ENCODE measurements at regions not wholly inside any gene's neighbourhood (a gene's known extent, or its start where the extent isn't known, plus 50 kb on each side); places are given as distances from the start of the nearest gene placed in this dataset.

- no peak for TF ChIP-seq TBL1XR1 (IDR thresholded peaks at IDR 0.05; ENCODE audit: borderline replicate concordance, low read length, partially characterized antibody)
- no peak for TF ChIP-seq SRSF1 (optimal IDR thresholded peaks at IDR 0.05; ENCODE audit: low read depth, low read length)
These were observed 531.6 kb upstream of the CLINT1 start (continued) for GRCh38 chr5:158390577-158390976.

GRCh38 chr5:158389786-158390185 is 530.8 kb upstream of the CLINT1 start:
- Histone ChIP-seq H3K79me2 (ENCODE audit: insufficient read depth, low read length) (no peaks in the 10 kb centered on the region), H3K36me3 (replicated peaks in 1 of 2; ENCODE audit: control insufficient read depth in 1 of 2, insufficient read depth in 2 of 2, low read length in 2 of 2) (no peaks in the 10 kb centered on the region), H3K4me1 (ENCODE audit: insufficient read depth, low read length) (peaks cover 12% of the 10 kb centered on the region), H3K4me2 (ENCODE audit: low read depth, low read length) (no peak overlapping the region), H3K9me3 (ENCODE audit: low read length) (peaks cover 15% of the 10 kb centered on the region; the same call in 1 of the 2 replicates), H3K9ac (ENCODE audit: insufficient read depth, low read depth, low read length) (no peak overlapping the region), H2AFZ (ENCODE audit: low read length) (no peak overlapping the region), H3K27me3 (ENCODE audit: control insufficient read depth in 1 of 2, insufficient read depth in 2 of 2, low read length in 2 of 2) (no peaks in the 10 kb centered on the region), H4K20me1 (ENCODE audit: insufficient read depth, low read length) (no peaks in the 10 kb centered on the region), H3K4me3 (replicated peaks in 1 of 3; ENCODE audit: insufficient read depth in 1 of 3, low read depth in 2 of 3, low read length in 3 of 3) (no peak overlapping the region), H3K27ac (ENCODE audit: extremely low read length, insufficient read depth, low read length) (no peak overlapping the region)
- ChIA-PET POLR2A (no interaction called here), CTCF (ENCODE audit: low intra/inter-chr PET ratio, low total read pairs) (no interaction called here)
- intact Hi-C loops (cut with micrococcal nuclease; ENCODE audit: unreplicated experiment) (no loop called here), in situ Hi-C loops (cut with HindIII; ENCODE audit: extremely low pct_ligation_motif_present, low pct_unique_long_range_greater_than_20kb) (no loop called here)
- FAIRE-seq: no peak
- no TSS peak for BruUV-seq (replicated peaks)
- ATAC-seq: no peak
- no peak for DNase-seq (ENCODE audit: low spot score)
- WGBS (ENCODE audit: low lambda C conversion rate): 0% methylated on average over 2 of the region's 4 CpGs
- TF ChIP-seq NR2F6 (IDR thresholded peaks at IDR 0.05): no peak
- no peak for TF ChIP-seq NR2F6 (CRISPR knock-in tag; IDR thresholded peaks at IDR 0.05)
- no peak for TF ChIP-seq ARNT2 (CRISPR knock-in tag; IDR thresholded peaks at IDR 0.05; ENCODE audit: low read depth)
- no peak for TF ChIP-seq FOXA1 (IDR thresholded peaks at IDR 0.05)
- no peak for TF ChIP-seq FOXA1 (CRISPR knock-in tag; IDR thresholded peaks at IDR 0.05)
- no peak for TF ChIP-seq AKAP8 (CRISPR knock-in tag; IDR thresholded peaks at IDR 0.05)
- no peak for TF ChIP-seq IKZF5 (CRISPR knock-in tag; IDR thresholded peaks at IDR 0.05)
- TF ChIP-seq ATAD3A (CRISPR knock-in tag; IDR thresholded peaks at IDR 0.05): no peak
- TF ChIP-seq SIX4 (CRISPR knock-in tag; IDR thresholded peaks at IDR 0.05): no peak
- no peak for TF ChIP-seq NFKBIZ (CRISPR knock-in tag; IDR thresholded peaks at IDR 0.05)
- no peak for TF ChIP-seq ZNF878 (CRISPR knock-in tag; IDR thresholded peaks at IDR 0.05)
- TF ChIP-seq ZFP90 (CRISPR knock-in tag; IDR thresholded peaks at IDR 0.05; ENCODE audit: borderline replicate concordance): no peak
- TF ChIP-seq SOX6 (IDR thresholded peaks at IDR 0.05): no peak
- no peak for TF ChIP-seq SOX6 (CRISPR knock-in tag; IDR thresholded peaks at IDR 0.05)
- TF ChIP-seq HMGXB4 (CRISPR knock-in tag; IDR thresholded peaks at IDR 0.05; ENCODE audit: borderline replicate concordance in 1 of 2, low read depth in 1 of 2): no peak
- TF ChIP-seq HINFP (CRISPR knock-in tag; IDR thresholded peaks at IDR 0.05; ENCODE audit: low read depth): no peak
- TF ChIP-seq TCF7 (IDR thresholded peaks at IDR 0.05; ENCODE audit: low read depth): no peak
- TF ChIP-seq SRSF9 (IDR thresholded peaks at IDR 0.05; ENCODE audit: borderline replicate concordance, insufficient read depth, low read depth, low read length, poor library complexity, severe bottlenecking): no peak
- TF ChIP-seq ZNF775 (CRISPR knock-in tag; IDR thresholded peaks at IDR 0.05; ENCODE audit: borderline replicate concordance): no peak
- no peak for TF ChIP-seq NR2F2 (IDR thresholded peaks at IDR 0.05; ENCODE audit: borderline replicate concordance, low read depth)
- no peak for TF ChIP-seq RNF2 (conservative IDR thresholded peaks at IDR 0.05; ENCODE audit: low read depth)
